SU-DHL-6 (cell line): ENCODE measurements at regions not wholly inside any gene's neighbourhood (a gene's known extent, or its start where the extent isn't known, plus 50 kb on each side); places are given as distances from the start of the nearest gene placed in this dataset.

ENCODE experiments used
- EZH2phosphoT487 ChIP-seq: fragments of 200-600 bp; sonication (generic), shearing (Covaris generic); conservative IDR thresholded peaks from 2 replicates; pipeline ENCODE4 v1.6.1; 2018; ENCODE audit warnings: mild to moderate bottlenecking, antibody characterized with exemption, low read length, moderate library complexity, mixed read lengths
- TF ChIP-seq, protein P1 (sequence below): fragments of 200-600 bp; sonication (generic); IDR thresholded peaks from one replicate; pipeline ENCODE4 v1.5.1; 2017; ENCODE audit warnings: antibody characterized with exemption, mild to moderate bottlenecking, low read length, moderate library complexity; ENCODE audit not compliant: insufficient read depth, poor library complexity, severe bottlenecking

DNA sequence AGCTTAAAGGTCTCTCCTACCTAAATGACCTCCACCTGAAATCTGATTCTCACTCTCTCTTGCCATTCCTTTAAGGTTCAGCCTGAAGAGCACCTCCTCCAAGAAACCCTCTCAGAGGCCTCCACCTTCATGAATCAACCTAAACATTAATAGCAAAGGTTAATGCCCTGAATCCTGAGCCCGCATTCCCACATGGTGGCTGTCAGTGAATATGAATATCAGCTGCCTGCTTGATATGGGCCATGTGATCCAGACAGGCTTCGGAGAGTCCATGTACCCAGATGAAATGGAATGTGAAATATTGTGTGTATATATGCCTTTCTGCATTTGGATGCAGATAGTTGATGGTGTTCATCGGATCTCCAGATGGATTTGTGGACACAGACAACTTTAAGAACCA lies 317.5 kb downstream of the TOX3 start:
- TF ChIP-seq, protein P1, sequence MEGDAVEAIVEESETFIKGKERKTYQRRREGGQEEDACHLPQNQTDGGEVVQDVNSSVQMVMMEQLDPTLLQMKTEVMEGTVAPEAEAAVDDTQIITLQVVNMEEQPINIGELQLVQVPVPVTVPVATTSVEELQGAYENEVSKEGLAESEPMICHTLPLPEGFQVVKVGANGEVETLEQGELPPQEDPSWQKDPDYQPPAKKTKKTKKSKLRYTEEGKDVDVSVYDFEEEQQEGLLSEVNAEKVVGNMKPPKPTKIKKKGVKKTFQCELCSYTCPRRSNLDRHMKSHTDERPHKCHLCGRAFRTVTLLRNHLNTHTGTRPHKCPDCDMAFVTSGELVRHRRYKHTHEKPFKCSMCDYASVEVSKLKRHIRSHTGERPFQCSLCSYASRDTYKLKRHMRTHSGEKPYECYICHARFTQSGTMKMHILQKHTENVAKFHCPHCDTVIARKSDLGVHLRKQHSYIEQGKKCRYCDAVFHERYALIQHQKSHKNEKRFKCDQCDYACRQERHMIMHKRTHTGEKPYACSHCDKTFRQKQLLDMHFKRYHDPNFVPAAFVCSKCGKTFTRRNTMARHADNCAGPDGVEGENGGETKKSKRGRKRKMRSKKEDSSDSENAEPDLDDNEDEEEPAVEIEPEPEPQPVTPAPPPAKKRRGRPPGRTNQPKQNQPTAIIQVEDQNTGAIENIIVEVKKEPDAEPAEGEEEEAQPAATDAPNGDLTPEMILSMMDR = no peak
- TF ChIP-seq EZH2phosphoT487 = no peak
